ENCODE measurements at regions not wholly inside any gene's neighbourhood (a gene's known extent, or its start where the extent isn't known, plus 50 kb on each side); places are given as distances from the start of the nearest gene placed in this dataset.

DNA sequence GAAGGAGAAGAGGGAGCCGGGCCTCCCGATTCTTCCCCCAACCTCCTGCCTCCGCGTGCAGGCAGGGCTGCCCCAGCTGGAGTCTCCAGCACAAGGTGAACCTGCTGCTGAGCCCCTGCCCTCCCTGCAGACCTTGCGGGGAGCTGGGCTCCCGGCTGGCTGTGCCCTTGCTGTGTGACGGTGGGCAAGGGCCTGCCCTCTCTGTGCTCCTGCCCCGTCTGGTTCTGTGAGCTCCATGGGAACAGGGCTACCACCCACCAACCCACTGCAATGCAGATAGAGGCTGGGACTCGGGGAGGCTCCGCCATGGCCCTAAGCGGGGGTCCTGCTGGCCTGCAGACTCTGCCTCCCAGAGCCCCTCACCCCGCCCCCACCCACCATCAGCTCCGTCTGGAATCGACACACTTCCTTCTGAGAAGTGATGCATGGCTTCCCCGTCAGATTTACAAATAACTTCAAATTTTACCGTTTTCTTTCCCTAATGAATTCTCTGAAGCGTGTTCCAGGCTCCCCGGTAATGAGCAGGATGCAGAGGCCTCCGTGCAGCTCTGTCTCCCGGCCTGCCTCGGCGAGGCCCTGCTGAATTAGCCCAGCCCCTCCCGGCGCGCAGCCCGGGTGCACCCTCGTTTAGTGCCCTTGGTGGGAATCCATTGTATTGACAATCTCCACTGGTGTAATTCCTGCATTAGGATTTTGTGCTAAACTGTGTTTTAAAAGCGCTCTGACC lies 111.0 kb downstream of the MICALL2 start:
- no peak overlapping the region for H3K4me3 ChIP-seq (ENCODE audit: control insufficient read depth, low read depth, low read length)
- TF ChIP-seq CTCF (conservative IDR thresholded peaks at IDR 0.05; ENCODE audit: control insufficient read depth, insufficient read depth, low read depth, low read length) = no peak
- no peak for DNase-seq (ENCODE audit: low read depth)

GRCh38 chr7:1348823-1349335 lies 110.4 kb downstream of the MICALL2 start:
- no peak for DNase-seq (ENCODE audit: low read depth)
- no peak overlapping the region for H3K4me3 ChIP-seq (ENCODE audit: control insufficient read depth, low read depth, low read length)
- no peak for TF ChIP-seq CTCF (conservative IDR thresholded peaks at IDR 0.05; ENCODE audit: control insufficient read depth, insufficient read depth, low read depth, low read length)

- TF ChIP-seq CTCF (conservative IDR thresholded peaks at IDR 0.05; ENCODE audit: control insufficient read depth, insufficient read depth, low read depth, low read length) = no peak
- no peak overlapping the region for H3K4me3 ChIP-seq (ENCODE audit: control insufficient read depth, low read depth, low read length)
- no peak for DNase-seq (ENCODE audit: low read depth)
Observed at GRCh38 chr7:1349351-1349761, 109.9 kb downstream of the MICALL2 start.

DNA sequence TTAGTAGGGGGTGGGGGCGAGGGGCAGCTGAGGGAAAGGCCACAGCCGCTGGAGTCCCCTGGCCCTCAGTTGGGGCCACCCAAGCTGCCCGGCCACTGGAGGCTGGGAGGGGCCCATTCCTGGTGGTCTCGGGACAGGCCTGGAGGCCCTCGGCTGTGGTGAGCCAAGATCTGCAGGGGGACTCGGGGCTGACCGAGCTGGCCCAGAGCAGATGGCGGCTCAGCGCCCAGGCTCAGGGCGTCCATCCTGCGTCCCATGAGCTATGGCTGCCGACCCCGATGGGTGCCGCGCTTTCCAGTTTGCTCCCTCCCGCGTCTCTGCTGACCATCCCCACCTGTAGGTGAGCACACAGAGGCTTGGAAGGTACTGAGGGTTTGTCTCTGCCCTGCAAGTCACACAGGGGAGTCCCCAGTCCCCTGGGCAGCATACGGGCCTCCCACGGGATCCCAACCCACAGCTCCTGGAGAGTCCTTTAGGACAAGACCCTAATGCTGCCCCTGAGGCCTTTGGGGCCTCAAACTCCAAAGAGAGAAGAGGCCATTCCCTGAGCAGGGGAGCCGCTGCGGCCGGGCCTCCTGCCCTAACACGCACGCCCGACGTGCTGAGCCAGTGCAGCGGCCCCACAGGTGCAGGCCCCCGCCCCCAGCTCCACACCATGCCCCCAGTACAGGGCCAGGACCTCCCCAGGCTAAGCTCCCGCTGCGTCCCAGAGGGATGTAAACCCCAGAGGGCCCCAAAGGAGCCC lies 107.2 kb downstream of the MICALL2 start:
- DNase-seq (ENCODE audit: low read depth) = no peak
- no peak for TF ChIP-seq CTCF (conservative IDR thresholded peaks at IDR 0.05; ENCODE audit: control insufficient read depth, insufficient read depth, low read depth, low read length)
- no peak overlapping the region for H3K4me3 ChIP-seq (ENCODE audit: control insufficient read depth, low read depth, low read length)

DNA sequence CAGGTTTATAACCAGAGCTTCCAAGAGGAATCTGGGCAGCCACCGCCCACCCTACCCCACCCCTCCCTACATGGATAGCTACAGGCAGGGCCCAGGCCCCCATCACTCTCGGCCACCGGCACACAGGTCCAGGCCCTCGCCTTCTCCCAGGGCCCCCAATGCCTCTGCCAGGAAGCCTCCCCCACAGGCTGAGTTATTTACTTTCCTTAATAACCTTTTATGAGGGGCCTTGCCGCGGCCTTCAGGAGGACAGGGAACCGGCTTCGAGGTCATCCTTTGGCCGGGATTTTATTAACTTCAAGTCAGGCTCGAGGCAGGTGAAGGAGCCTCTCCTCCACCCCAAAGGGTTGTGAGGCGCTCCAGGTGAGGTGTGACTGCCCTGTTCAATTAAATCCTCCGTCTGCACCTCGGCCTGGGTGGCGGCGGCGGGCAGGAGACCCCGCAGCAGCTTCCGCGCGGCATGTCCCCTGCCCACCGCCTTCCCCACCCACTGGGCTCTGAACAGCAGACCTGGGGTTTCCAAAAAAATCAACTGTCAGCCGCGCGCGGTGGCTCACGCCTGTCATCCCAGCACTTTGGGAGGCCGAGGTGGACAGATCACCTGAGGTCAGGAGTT lies 106.5 kb downstream of the MICALL2 start:
- TF ChIP-seq CTCF (conservative IDR thresholded peaks at IDR 0.05; ENCODE audit: control insufficient read depth, insufficient read depth, low read depth, low read length) = no peak
- no peak overlapping the region for H3K4me3 ChIP-seq (ENCODE audit: control insufficient read depth, low read depth, low read length)
- no peak for DNase-seq (ENCODE audit: low read depth)

- DNase-seq (ENCODE audit: low read depth) = no peak
- no peak overlapping the region for H3K4me3 ChIP-seq (ENCODE audit: control insufficient read depth, low read depth, low read length)
- no peak for TF ChIP-seq CTCF (conservative IDR thresholded peaks at IDR 0.05; ENCODE audit: control insufficient read depth, insufficient read depth, low read depth, low read length)
Observed at GRCh38 chr7:1354661-1355567, 104.4 kb downstream of the MICALL2 start.

All from fibroblast of mammary gland (primary cell).